Endothelial cell of umbilical vein (primary cell): ENCODE measurements at regions not wholly inside any gene's neighbourhood (a gene's known extent, or its start where the extent isn't known, plus 50 kb on each side); places are given as distances from the start of the nearest gene placed in this dataset.

ENCODE experiments used
- BruUV-seq: library from RNA; stranded (reverse); fragments of 400-500 nt; replicated peaks from 2 replicates; lab custom pipeline; 2021; lab: Mats Ljungman, UMichigan
- CTCF ChIA-PET: fragments of 300-600, 350-600 bp; sonication (Branson Sonifier 250); formaldehyde crosslinking; loops from one replicate; lab custom pipeline; 2021; ENCODE audit warnings: antibody characterized with exemption, inconsistent platforms; lab: Charles Lee
- POLR2A ChIA-PET: fragments of 300-600, 350-600 bp; sonication (Branson Sonifier 250); formaldehyde crosslinking; loops from one replicate; lab custom pipeline; 2021; ENCODE audit warnings: antibody characterized with exemption, inconsistent platforms; lab: Charles Lee
- DNase-seq: peaks from one replicate; pipeline ENCODE4 v3.0.0-alpha.2; 2011; ENCODE audit warnings: low read depth, low spot score
- FAIRE-seq: peaks from 2 replicates; lab custom pipeline; 2011; peaks lifted over from hg19 to GRCh38; lab: Jason Lieb, UNC
- H2AFZ ChIP-seq: 2 replicates; pipeline ENCODE4 v1.6.0; 2012; ENCODE audit warnings: low read depth, low read length, control low read depth, inconsistent platforms
- H3K27ac ChIP-seq: 2 replicates; pipeline ENCODE4 v1.5.1; 2011; ENCODE audit warnings: low read depth, mild to moderate bottlenecking, control low read depth, low read length, moderate library complexity; ENCODE audit not compliant: insufficient read depth
- H3K27me3 ChIP-seq, 2 experiments: 2 replicates each; pipeline versions ENCODE4 v1.6.0 to v1.6.1; 2011; ENCODE audit warnings: low read length in 2 of 2, mixed read lengths in 1 of 2; ENCODE audit not compliant: control insufficient read depth in 2 of 2, insufficient read depth in 2 of 2
- H3K36me3 ChIP-seq, 2 experiments: 2 replicates in 1 of 2; 3 replicates in 1 of 2; pipeline ENCODE4 v1.5.1; 2011; ENCODE audit warnings: low read length in 2 of 2, mild to moderate bottlenecking in 1 of 2, moderate library complexity in 1 of 2; ENCODE audit not compliant: control insufficient read depth in 2 of 2, insufficient read depth in 2 of 2; ENCODE audit errors: extremely low read depth in 1 of 2
- H3K4me1 ChIP-seq: 3 replicates; pipeline ENCODE4 v1.5.1; 2011; ENCODE audit warnings: mild to moderate bottlenecking, low read length; ENCODE audit not compliant: control insufficient read depth, insufficient read depth; ENCODE audit errors: extremely low read depth
- H3K4me2 ChIP-seq: 2 replicates; pipeline ENCODE4 v1.6.1; 2011; ENCODE audit warnings: low read length, control low read depth, mixed read lengths; ENCODE audit not compliant: insufficient read depth
- H3K4me3 ChIP-seq, 3 experiments: fragments of 200-600 bp in 1 of 3; sonication (generic), shearing (Covaris generic) in 1 of 3; replicated peaks in 1 of 3; 2 replicates each; pipeline ENCODE4 v1.5.1; 2011 to 2016; ENCODE audit warnings: control low read depth in 3 of 3, low read length in 3 of 3, mild to moderate bottlenecking in 2 of 3, inconsistent platforms in 1 of 3, low read depth in 1 of 3, moderate library complexity in 1 of 3; ENCODE audit not compliant: insufficient read depth in 1 of 3
- H3K79me2 ChIP-seq: 2 replicates; pipeline ENCODE4 v1.6.0; 2012; ENCODE audit warnings: low read length, inconsistent platforms; ENCODE audit not compliant: control insufficient read depth, insufficient read depth
- H3K9ac ChIP-seq: replicated peaks from 2 replicates; pipeline ENCODE3; 2011; ENCODE audit warnings: low read length, control low read depth; ENCODE audit not compliant: insufficient read depth; ENCODE audit errors: extremely low read depth
- H3K9me1 ChIP-seq: replicated peaks from 3 replicates; pipeline ENCODE4 v1.6.0; 2011; ENCODE audit warnings: mild to moderate bottlenecking, low read length; ENCODE audit not compliant: control insufficient read depth, insufficient read depth; ENCODE audit errors: extremely low read depth
- H3K9me3 ChIP-seq: replicated peaks from 2 replicates; pipeline ENCODE4 v1.5.1; 2012; ENCODE audit warnings: low read length, inconsistent platforms; ENCODE audit not compliant: control insufficient read depth, insufficient read depth
- H4K20me1 ChIP-seq: replicated peaks from 2 replicates; pipeline ENCODE3; 2011; ENCODE audit warnings: mild to moderate bottlenecking, low read length; ENCODE audit not compliant: control insufficient read depth, insufficient read depth; ENCODE audit errors: extremely low read depth
- CTCF ChIP-seq, 2 donors: IDR thresholded peaks; 1 replicate in 1 of 2; 2 replicates in 1 of 2; pipeline ENCODE4 v1.5.1; 2011; ENCODE audit warnings: low read length in 2 of 2, mild to moderate bottlenecking in 2 of 2, moderate library complexity in 2 of 2, control low read depth in 1 of 2, inconsistent platforms in 1 of 2, low read depth in 1 of 2; ENCODE audit not compliant: insufficient read depth in 1 of 2; ENCODE audit errors: extremely low read depth in 1 of 2
- EZH2 ChIP-seq: IDR thresholded peaks from 2 replicates; pipeline ENCODE4 v1.6.1; 2012; ENCODE audit warnings: borderline replicate concordance, low read depth, mild to moderate bottlenecking, moderate library complexity, low read length, inconsistent platforms; ENCODE audit not compliant: severe bottlenecking
- FOS ChIP-seq: IDR thresholded peaks from 2 replicates; pipeline ENCODE4 v1.6.1; 2011; ENCODE audit warnings: mild to moderate bottlenecking, low read length, moderate library complexity, borderline replicate concordance; ENCODE audit not compliant: insufficient read depth
- GATA2 ChIP-seq: IDR thresholded peaks from 2 replicates; pipeline ENCODE4 v1.7.0; 2011; ENCODE audit warnings: low read depth, mild to moderate bottlenecking, moderate library complexity, mixed read lengths, low read length; ENCODE audit not compliant: insufficient read length, insufficient read depth
- JUN ChIP-seq: IDR thresholded peaks from 2 replicates; pipeline ENCODE4 v1.6.1; 2011; ENCODE audit warnings: borderline replicate concordance, low read depth; ENCODE audit not compliant: insufficient read length, insufficient read depth
- MYC ChIP-seq: IDR thresholded peaks from one replicate; pipeline ENCODE4 v1.6.1; 2011; ENCODE audit warnings: mild to moderate bottlenecking, low read depth, low read length
- POLR2A ChIP-seq: IDR thresholded peaks from 2 replicates; pipeline ENCODE4 v1.6.1; 2012; ENCODE audit warnings: low read depth, mild to moderate bottlenecking, control low read depth, low read length
- POLR2AphosphoS5 ChIP-seq: IDR thresholded peaks from 2 replicates; pipeline ENCODE4 v1.6.1; 2012; ENCODE audit warnings: low read depth, mild to moderate bottlenecking, control low read depth, low read length, moderate library complexity; ENCODE audit not compliant: insufficient read depth
- dilution Hi-C: fragments of 300-500 bp; cut with MboI; formaldehyde crosslinking; loops from one replicate; pipeline ENCODE4 v1.15.0; 2019; ENCODE audit warnings: low sequenced_read_pairs; ENCODE audit not compliant: extremely low pct_ligation_motif_present
- intact Hi-C: fragments of 100-400 bp; cut with micrococcal nuclease; formaldehyde crosslinking; loops from one replicate; pipeline ENCODE4 v1.10.0; 2022
- TF ChIP-seq, protein P1 (sequence below): IDR thresholded peaks from 2 replicates; pipeline ENCODE4 v1.6.1; 2011; ENCODE audit not compliant: insufficient read depth, insufficient read length

- Histone ChIP-seq H3K9ac (no peak overlapping the region), H3K9me1 (no peaks in the 10 kb centered on the region), H3K4me3 (no peak overlapping the region), H3K9me3 (no peaks in the 10 kb centered on the region), H3K4me1 (no peaks in the 10 kb centered on the region), H4K20me1 (no peaks in the 10 kb centered on the region), H3K36me3 (no peaks in the 10 kb centered on the region), H3K27ac (no peak overlapping the region), H3K79me2 (no peaks in the 10 kb centered on the region), H3K27me3 (peaks cover 0 to 6% of the 10 kb centered on the region in 2 experiments), H3K4me2 (no peak overlapping the region), H2AFZ (no peak overlapping the region)
- TF ChIP-seq GATA2 (no peak), JUN (no peak), EZH2 (no peak), FOS (no peak), POLR2AphosphoS5 (no peak), POLR2A (no peak), MYC (no peak), CTCF (IDR thresholded peaks at IDR 0.05; ENCODE audit: extremely low read depth in 1 of 2, insufficient read depth in 1 of 2, low read depth in 1 of 2, low read length in 2 of 2) (no peak)
- TF ChIP-seq, protein P1, sequence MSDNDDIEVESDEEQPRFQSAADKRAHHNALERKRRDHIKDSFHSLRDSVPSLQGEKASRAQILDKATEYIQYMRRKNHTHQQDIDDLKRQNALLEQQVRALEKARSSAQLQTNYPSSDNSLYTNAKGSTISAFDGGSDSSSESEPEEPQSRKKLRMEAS: no peak
- ChIA-PET CTCF (no interaction called here), POLR2A (no interaction called here)
- intact Hi-C loops (no loop called here), dilution Hi-C loops (no loop called here)
- FAIRE-seq (no peak), DNase-seq (no peak)
- BruUV-seq: no TSS peak
These were observed 202.7 kb downstream of the FOXL1 start for GRCh38 chr16:86781046-86781445.
